Progenitor cell of endocrine pancreas (in vitro differentiated cells): ENCODE measurements at regions not wholly inside any gene's neighbourhood (a gene's known extent, or its start where the extent isn't known, plus 50 kb on each side); places are given as distances from the start of the nearest gene placed in this dataset.

ENCODE experiments used
- DNase-seq: peaks from one replicate; pipeline ENCODE4 v3.0.0; 2021; ENCODE audit warnings: low spot score; ENCODE audit not compliant: unreplicated experiment
- H3K27ac Mint-ChIP-seq: 2 replicates; pipeline ENCODE4 v1.8.0; 2021; ENCODE audit warnings: mild to moderate bottlenecking, moderate library complexity, mixed read lengths
- H3K27me3 Mint-ChIP-seq: 2 replicates; pipeline ENCODE4 v1.8.0; 2021; ENCODE audit warnings: mixed read lengths
- H3K36me3 Mint-ChIP-seq: 2 replicates; pipeline ENCODE4 v1.8.0; 2022; ENCODE audit warnings: mixed read lengths; ENCODE audit not compliant: insufficient read depth
- H3K4me1 Mint-ChIP-seq: 2 replicates; pipeline ENCODE4 v1.8.0; 2021; ENCODE audit warnings: low read depth, mixed read lengths
- H3K4me3 Mint-ChIP-seq: 2 replicates; pipeline ENCODE4 v1.8.0; 2021; ENCODE audit warnings: low read depth, mild to moderate bottlenecking, moderate library complexity, mixed read lengths
- H3K9me3 Mint-ChIP-seq: 2 replicates; pipeline ENCODE4 v1.8.0; 2021; ENCODE audit warnings: low read depth, mixed read lengths
- CTCF ChIP-seq: fragments of 200-600 bp; sonication (generic); IDR thresholded peaks from one replicate; pipeline ENCODE4 v1.5.0; 2021; ENCODE audit warnings: antibody characterized with exemption, mild to moderate bottlenecking; ENCODE audit not compliant: unreplicated experiment

GRCh38 chr1:36689992-36690391, 207.3 kb upstream of the CSF3R start:
- H3K27ac Mint-ChIP-seq: no peak overlapping the region
- no peaks in the 10 kb centered on the region for H3K4me1 Mint-ChIP-seq
- H3K36me3 Mint-ChIP-seq: no peaks in the 10 kb centered on the region
- H3K4me3 Mint-ChIP-seq: no peak overlapping the region
- TF ChIP-seq CTCF: no peak
- H3K27me3 Mint-ChIP-seq: peaks cover 36% of the 10 kb centered on the region
- DNase-seq: no peak
- H3K9me3 Mint-ChIP-seq: no peaks in the 10 kb centered on the region

- Mint-ChIP-seq H3K36me3 (no peaks in the 10 kb centered on the region), H3K4me3 (no peak overlapping the region), H3K4me1 (no peaks in the 10 kb centered on the region), H3K27ac (no peak overlapping the region), H3K27me3 (peaks cover 18% of the 10 kb centered on the region), H3K9me3 (no peaks in the 10 kb centered on the region)
- DNase-seq: no peak
- TF ChIP-seq CTCF: no peak
Measured at GRCh38 chr1:36687312-36687711, 204.6 kb upstream of the CSF3R start.

- Mint-ChIP-seq H3K4me3 (no peak overlapping the region), H3K36me3 (no peaks in the 10 kb centered on the region), H3K27ac (no peak overlapping the region), H3K4me1 (peaks cover 2% of the 10 kb centered on the region), H3K9me3 (no peaks in the 10 kb centered on the region), H3K27me3 (peaks cover 18% of the 10 kb centered on the region)
- no peak for TF ChIP-seq CTCF
- DNase-seq: no peak
Measured at GRCh38 chr1:36675931-36676562, 193.3 kb upstream of the CSF3R start.

- Mint-ChIP-seq H3K36me3 (no peaks in the 10 kb centered on the region), H3K4me3 (no peak overlapping the region), H3K27ac (no peak overlapping the region), H3K4me1 (peaks cover 2% of the 10 kb centered on the region), H3K27me3 (peaks cover 22% of the 10 kb centered on the region), H3K9me3 (no peaks in the 10 kb centered on the region)
- TF ChIP-seq CTCF: no peak
- no peak for DNase-seq
Measured at GRCh38 chr1:36675106-36675505, 192.4 kb upstream of the CSF3R start.

GRCh38 chr1:36673202-36673601, 190.5 kb upstream of the CSF3R start:
- no peak for DNase-seq
- no peak overlapping the region for H3K27ac Mint-ChIP-seq
- no peaks in the 10 kb centered on the region for H3K4me1 Mint-ChIP-seq

More at GRCh38 chr1:36673202-36673601, 190.5 kb upstream of the CSF3R start:
- Mint-ChIP-seq H3K4me3 (no peak overlapping the region), H3K9me3 (no peaks in the 10 kb centered on the region), H3K27me3 (peaks cover 30% of the 10 kb centered on the region), H3K36me3 (no peaks in the 10 kb centered on the region)
- TF ChIP-seq CTCF: no peak
